ENCODE measurements at regions not wholly inside any gene's neighbourhood (a gene's known extent, or its start where the extent isn't known, plus 50 kb on each side); places are given as distances from the start of the nearest gene placed in this dataset.
"Not testable (repeated sequence)": the region's sequence is repeated elsewhere in the genome, so short reads cannot be mapped to it uniquely, and the experiment has no call there.

DNA sequence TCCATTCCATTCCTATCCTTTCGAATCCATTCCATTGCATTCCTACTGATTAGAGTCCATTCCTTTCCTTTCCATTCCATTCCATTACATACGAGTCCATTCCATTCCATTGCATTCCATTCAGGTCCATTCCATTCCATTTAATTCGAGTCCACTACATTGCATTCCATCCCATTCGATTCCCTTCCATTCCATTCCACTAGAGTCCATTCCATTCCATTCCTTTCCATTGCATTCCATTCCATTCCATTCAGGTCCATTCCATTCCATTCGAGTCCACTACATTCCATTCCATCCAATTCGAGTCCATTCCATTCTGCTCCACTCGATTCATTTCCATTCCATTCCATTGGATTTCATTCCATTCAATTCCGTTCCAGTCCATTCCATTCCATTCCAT is 1133.6 kb downstream of the RPIA start:
- TF ChIP-seq CTCF (IDR thresholded peaks at IDR 0.05) = no peak
- TF ChIP-seq POLR2AphosphoS5 (IDR thresholded peaks at IDR 0.05) = no peak
- TF ChIP-seq POLR2A (IDR thresholded peaks at IDR 0.05) = no peak
- TF ChIP-seq EP300 (IDR thresholded peaks at IDR 0.05) = no peak
- no peak overlapping the region for H3K27ac ChIP-seq
- no peaks in the 10 kb centered on the region for H3K36me3 ChIP-seq
- no peak overlapping the region for H3K4me3 ChIP-seq
- H3K4me1 ChIP-seq = no peaks in the 10 kb centered on the region
- peaks cover 24% of the 10 kb centered on the region for H3K9me3 ChIP-seq
- H3K27me3 ChIP-seq = no peaks in the 10 kb centered on the region
- WGBS = 84% methylated on average over 8 of the region's 8 CpGs
- DNase-seq (ENCODE audit: low spot score in 2 of 2) = no peak

DNA sequence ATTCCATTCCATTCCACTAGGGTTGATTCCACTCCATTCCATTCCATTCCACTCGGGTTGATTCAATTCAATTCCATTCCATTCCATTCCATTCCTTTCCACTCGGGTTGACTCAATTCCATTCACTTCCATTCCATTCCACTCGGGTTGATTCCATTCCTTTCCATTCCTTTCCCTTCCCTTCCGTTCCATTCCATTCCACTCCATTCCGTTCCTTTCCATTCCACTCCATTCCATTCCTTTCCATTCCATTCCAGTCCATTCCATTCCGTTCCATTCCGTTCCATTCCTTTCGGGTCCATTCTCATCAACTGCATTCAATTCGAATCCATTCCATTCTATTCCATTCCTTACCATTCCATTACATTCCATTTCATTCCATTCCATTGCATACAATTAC is 1135.3 kb downstream of the RPIA start:
- H3K27me3 ChIP-seq; H3K4me1 ChIP-seq; DNase-seq (ENCODE audit: low spot score in 2 of 2); H3K36me3 ChIP-seq; H3K27ac ChIP-seq; H3K4me3 ChIP-seq: not testable (repeated sequence)
- 72% methylated on average over 9 of the region's 9 CpGs for WGBS
- H3K9me3 ChIP-seq = peaks cover 24% of the 10 kb centered on the region

- WGBS = 60% methylated on average over 2 of the region's 2 CpGs
These were observed 1136.4 kb downstream of the RPIA start for GRCh38 chr2:89827829-89828228.

DNA sequence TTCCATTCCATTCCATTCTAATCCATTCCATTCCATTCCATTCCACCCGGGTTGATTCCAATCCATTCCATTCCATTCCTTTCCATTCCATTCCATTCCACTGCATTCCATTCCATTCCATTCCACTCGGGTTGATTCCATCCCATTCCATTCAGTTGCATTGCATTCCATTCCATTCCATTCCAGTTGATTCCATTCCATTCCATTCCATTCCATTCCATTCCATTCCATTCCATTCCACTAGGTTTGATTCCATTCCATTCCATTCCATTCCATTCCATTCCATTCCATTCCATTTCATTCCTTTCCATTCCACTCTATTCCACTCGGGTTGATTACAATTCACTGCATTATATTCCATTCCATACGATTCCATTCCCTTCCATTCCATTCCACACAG is 1136.9 kb downstream of the RPIA start:
- H3K27me3 ChIP-seq; H3K4me3 ChIP-seq; H3K27ac ChIP-seq; DNase-seq (ENCODE audit: low spot score in 2 of 2); H3K36me3 ChIP-seq; H3K4me1 ChIP-seq: not testable (repeated sequence)
- 78% methylated on average over 4 of the region's 4 CpGs for WGBS
- peaks cover 24% of the 10 kb centered on the region for H3K9me3 ChIP-seq

More at GRCh38 chr2:89827829-89828228, 1136.4 kb downstream of the RPIA start:
- H3K4me1 ChIP-seq; H3K27ac ChIP-seq; H3K27me3 ChIP-seq; H3K4me3 ChIP-seq; H3K36me3 ChIP-seq; DNase-seq (ENCODE audit: low spot score in 2 of 2): not testable (repeated sequence)
- peaks cover 24% of the 10 kb centered on the region for H3K9me3 ChIP-seq

DNA sequence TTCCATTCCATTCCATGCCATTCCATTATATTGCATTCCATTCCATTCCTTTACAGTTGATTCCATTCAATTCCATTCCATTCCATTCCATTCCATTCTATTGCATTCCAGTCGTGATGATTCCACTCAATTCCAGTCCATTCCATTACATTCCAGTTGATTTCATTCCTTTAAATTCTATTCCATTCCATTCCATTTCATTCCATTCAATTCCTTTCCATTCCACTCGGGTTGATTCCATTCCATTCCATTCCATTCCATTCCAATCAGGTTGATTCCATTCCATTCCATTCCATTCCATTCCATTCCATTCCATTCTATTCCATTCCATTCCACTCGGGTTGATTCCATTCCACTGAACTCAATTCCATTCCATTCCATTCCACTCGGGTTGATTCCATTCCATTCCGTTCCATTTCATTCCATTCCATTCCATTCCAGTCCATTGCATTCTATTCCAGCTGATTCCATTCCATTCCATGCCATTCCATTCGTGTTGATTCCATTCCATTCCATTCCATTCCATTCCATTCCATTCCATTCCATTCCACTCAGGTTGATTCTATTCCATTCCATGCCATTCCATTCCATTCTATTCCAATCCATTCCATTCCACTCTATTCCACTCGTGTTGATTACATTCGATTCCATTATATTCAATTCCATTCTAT is 1137.6 kb downstream of the RPIA start:
- H3K4me1 ChIP-seq; H3K27ac ChIP-seq; DNase-seq (ENCODE audit: low spot score in 2 of 2); H3K27me3 ChIP-seq; H3K4me3 ChIP-seq; H3K36me3 ChIP-seq: not testable (repeated sequence)
- WGBS = 69% methylated on average over 8 of the region's 8 CpGs
- peaks cover 24% of the 10 kb centered on the region for H3K9me3 ChIP-seq

DNA sequence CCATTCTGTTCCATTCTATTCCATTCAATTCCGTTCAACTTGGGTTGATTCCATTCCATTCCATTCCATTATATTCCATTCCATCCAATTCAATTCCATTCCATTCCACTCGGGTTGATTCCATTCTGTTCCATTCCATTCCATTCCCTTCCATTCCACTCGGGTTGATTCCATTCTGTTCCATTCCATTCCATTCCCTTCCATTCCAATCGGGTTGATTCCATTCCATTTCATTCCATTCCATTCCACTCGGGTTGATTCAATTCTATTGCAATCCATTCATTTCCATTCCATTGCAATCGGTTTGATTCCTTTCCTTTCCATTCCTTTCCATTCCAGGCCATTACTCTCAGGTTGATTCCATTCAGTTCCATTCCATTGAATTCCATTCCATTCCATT is 1138.4 kb downstream of the RPIA start:
- no peaks in the 10 kb centered on the region for H3K4me1 ChIP-seq
- no peaks in the 10 kb centered on the region for H3K36me3 ChIP-seq
- no peaks in the 10 kb centered on the region for H3K27me3 ChIP-seq
- H3K4me3 ChIP-seq = no peak overlapping the region
- no peak overlapping the region for H3K27ac ChIP-seq
- WGBS = 82% methylated on average over 6 of the region's 6 CpGs
- TF ChIP-seq POLR2AphosphoS5 (IDR thresholded peaks at IDR 0.05) (no peak), POLR2A (IDR thresholded peaks at IDR 0.05) (no peak), EP300 (IDR thresholded peaks at IDR 0.05) (no peak), CTCF (IDR thresholded peaks at IDR 0.05) (no peak)
- H3K9me3 ChIP-seq = peaks cover 24% of the 10 kb centered on the region
- DNase-seq (ENCODE audit: low spot score in 2 of 2) = no peak

GRCh38 chr2:89830341-89831218 is 1139.1 kb downstream of the RPIA start:
- H3K27ac ChIP-seq; H3K4me3 ChIP-seq; DNase-seq (ENCODE audit: low spot score in 2 of 2); H3K36me3 ChIP-seq; H3K27me3 ChIP-seq; H3K4me1 ChIP-seq: not testable (repeated sequence)
- WGBS = 70% methylated on average over 14 of the region's 14 CpGs
- peaks cover 24% of the 10 kb centered on the region for H3K9me3 ChIP-seq

Data from suprapubic skin (tissue), 4 donors.